ENCODE measurements at regions not wholly inside any gene's neighbourhood (a gene's known extent, or its start where the extent isn't known, plus 50 kb on each side); places are given as distances from the start of the nearest gene placed in this dataset.

DNA sequence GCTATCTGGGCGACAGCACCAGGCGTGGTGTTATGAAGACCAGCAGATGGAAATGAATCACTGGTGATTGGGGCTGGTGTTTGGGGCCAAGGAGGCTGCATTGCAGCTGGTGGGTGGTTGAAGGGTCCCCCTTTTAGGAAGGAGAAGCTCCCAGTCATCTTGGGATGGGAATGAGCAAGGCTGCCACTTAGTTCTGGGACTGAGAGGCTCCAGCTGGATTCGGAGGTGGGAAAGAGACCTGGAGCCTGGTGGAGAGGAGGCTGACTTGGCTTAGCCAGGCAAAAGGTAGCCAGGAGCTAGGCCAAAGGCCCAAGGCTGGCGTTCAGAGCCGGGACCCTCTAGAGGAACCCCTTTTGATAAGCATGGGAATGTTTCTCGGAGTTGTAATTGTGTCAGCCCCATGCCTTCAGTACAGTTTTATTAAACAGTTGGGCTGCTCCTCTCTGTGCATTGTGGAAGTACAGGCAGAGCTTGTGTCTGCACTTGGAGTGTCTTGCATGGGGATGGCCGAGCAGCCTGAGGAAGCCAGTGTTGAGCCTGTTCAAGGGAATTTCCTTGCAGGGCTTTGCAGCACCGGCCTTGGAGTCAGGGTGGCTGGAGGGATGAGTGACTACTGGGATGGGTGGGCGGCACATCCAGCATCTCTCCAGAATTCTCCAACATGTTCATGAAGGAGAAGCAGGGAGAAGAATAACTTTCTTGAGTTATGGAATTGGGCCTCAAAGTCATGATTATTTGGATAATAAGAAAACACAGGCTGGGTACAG lies 234.9 kb downstream of the BAMBI start:
- TF ChIP-seq, protein P1, sequence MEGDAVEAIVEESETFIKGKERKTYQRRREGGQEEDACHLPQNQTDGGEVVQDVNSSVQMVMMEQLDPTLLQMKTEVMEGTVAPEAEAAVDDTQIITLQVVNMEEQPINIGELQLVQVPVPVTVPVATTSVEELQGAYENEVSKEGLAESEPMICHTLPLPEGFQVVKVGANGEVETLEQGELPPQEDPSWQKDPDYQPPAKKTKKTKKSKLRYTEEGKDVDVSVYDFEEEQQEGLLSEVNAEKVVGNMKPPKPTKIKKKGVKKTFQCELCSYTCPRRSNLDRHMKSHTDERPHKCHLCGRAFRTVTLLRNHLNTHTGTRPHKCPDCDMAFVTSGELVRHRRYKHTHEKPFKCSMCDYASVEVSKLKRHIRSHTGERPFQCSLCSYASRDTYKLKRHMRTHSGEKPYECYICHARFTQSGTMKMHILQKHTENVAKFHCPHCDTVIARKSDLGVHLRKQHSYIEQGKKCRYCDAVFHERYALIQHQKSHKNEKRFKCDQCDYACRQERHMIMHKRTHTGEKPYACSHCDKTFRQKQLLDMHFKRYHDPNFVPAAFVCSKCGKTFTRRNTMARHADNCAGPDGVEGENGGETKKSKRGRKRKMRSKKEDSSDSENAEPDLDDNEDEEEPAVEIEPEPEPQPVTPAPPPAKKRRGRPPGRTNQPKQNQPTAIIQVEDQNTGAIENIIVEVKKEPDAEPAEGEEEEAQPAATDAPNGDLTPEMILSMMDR (IDR thresholded peaks at IDR 0.05; ENCODE audit: insufficient read depth, low read length, poor library complexity, severe bottlenecking), result no peak
- no peak for DNase-seq (ENCODE audit: extremely low read depth, insufficient read length)
- Histone ChIP-seq H3K4me3 (replicated peaks; ENCODE audit: low read depth, low read length) (no peak overlapping the region), H3K27me3 (replicated peaks; ENCODE audit: control insufficient read depth, insufficient read depth, low read length) (no peaks in the 10 kb centered on the region), H3K36me3 (ENCODE audit: control insufficient read depth, insufficient read depth, low read length) (no peaks in the 10 kb centered on the region)

DNA sequence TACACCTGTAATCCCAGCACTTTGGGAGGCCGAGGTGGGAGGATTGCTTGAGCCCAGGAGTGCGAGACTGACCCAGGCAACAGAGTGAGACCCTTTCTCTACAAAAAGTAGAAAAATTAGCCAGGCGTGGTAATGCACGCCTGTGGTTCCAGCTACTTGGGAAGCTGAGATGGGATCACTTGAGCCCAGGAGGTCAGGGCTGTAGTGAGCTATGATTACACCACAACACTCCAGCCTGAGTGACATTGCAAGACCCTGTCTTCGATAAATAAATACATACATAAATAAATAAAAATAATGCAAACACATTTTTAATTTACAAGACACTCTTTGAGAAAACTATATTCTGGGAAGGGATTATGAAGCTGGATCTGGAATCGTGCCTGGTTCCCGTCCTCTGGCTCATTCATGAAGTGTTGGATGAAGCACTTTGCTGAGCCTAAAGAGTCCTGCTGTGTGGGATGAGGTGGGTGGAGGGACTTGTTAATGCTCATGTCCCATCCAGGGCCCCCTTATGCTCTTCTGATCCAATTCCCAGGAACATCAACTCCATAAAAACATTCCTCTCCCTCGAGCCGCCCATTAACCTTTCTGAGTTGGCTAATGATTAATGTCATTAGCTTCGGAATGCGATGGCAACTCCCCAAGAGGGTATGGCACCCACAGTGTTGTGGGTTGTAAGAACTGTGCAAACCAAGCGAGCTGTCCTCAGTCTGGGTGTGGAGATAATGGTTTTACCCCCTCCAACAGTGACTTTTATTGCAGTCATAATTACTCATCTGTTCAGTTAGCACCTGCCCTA lies 236.3 kb downstream of the BAMBI start:
- H3K4me3 ChIP-seq (replicated peaks; ENCODE audit: low read depth, low read length), result no peak overlapping the region
- no peak for DNase-seq (ENCODE audit: extremely low read depth, insufficient read length)

DNA sequence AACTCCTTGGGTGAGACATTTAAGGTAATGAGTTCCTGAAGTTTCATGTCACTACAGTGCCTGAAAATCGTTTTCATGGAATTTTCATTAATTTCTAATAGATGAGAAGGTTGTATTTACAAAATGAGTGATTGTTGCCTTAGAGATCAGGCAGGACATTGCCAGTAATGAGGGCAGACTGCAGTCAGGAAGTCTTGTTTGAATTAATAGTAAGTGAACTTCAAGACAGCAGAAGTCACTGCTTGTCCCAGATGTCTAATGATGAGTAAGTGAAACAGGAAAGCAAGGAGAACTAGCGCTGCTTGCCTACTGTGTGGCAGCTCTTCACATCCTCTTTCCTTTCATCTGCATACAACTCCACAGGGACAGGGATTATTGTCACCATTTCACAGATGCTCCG lies 237.4 kb downstream of the BAMBI start:
- TF ChIP-seq, protein P1 (IDR thresholded peaks at IDR 0.05; ENCODE audit: insufficient read depth, low read length, poor library complexity, severe bottlenecking), result no peak
- DNase-seq (ENCODE audit: extremely low read depth, insufficient read length), result no peak

More for the DNA sequence above, 236.3 kb downstream of the BAMBI start:
- TF ChIP-seq, protein P1 (IDR thresholded peaks at IDR 0.05; ENCODE audit: insufficient read depth, low read length, poor library complexity, severe bottlenecking), result no peak
- H3K27me3 ChIP-seq (replicated peaks; ENCODE audit: control insufficient read depth, insufficient read depth, low read length), result no peaks in the 10 kb centered on the region
- no peaks in the 10 kb centered on the region for H3K36me3 ChIP-seq (ENCODE audit: control insufficient read depth, insufficient read depth, low read length)

DNA sequence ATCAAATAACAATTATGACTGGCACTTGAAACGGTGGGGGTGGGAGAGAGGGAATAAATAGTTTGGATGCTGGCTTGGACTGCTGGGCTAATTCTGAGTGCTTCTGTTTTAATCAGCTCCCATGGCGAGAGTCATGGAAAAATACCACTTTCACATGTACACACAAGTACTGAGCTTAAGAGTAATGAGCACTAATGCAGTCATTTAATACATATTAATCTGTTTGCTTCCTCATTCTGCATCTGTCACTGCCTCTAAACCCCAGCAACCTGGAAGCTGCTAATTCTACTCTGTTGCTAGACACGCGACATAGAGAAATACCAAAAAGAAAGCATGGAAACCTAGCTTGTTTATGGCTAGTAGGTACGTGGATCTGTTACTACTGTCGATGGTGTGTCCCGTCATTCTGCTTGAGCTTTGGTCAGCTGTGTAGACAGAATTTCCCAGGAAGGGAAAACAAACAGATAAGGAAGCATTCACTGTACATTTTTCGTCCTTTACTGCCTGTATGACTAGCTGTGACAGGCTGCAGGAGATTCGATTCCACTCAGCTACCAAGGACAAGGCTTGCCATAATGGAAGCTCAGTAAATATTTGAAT lies 238.8 kb downstream of the BAMBI start:
- no peak for DNase-seq (ENCODE audit: extremely low read depth, insufficient read length)
- TF ChIP-seq, protein P1 (IDR thresholded peaks at IDR 0.05; ENCODE audit: insufficient read depth, low read length, poor library complexity, severe bottlenecking), result no peak
- no peaks in the 10 kb centered on the region for H3K36me3 ChIP-seq (ENCODE audit: control insufficient read depth, insufficient read depth, low read length)
- H3K4me3 ChIP-seq (replicated peaks; ENCODE audit: low read depth, low read length), result no peak overlapping the region
- no peaks in the 10 kb centered on the region for H3K27me3 ChIP-seq (replicated peaks; ENCODE audit: control insufficient read depth, insufficient read depth, low read length)

More for the DNA sequence above, 237.4 kb downstream of the BAMBI start:
- Histone ChIP-seq H3K36me3 (ENCODE audit: control insufficient read depth, insufficient read depth, low read length) (no peaks in the 10 kb centered on the region), H3K4me3 (replicated peaks; ENCODE audit: low read depth, low read length) (no peak overlapping the region), H3K27me3 (replicated peaks; ENCODE audit: control insufficient read depth, insufficient read depth, low read length) (no peaks in the 10 kb centered on the region)

DNA sequence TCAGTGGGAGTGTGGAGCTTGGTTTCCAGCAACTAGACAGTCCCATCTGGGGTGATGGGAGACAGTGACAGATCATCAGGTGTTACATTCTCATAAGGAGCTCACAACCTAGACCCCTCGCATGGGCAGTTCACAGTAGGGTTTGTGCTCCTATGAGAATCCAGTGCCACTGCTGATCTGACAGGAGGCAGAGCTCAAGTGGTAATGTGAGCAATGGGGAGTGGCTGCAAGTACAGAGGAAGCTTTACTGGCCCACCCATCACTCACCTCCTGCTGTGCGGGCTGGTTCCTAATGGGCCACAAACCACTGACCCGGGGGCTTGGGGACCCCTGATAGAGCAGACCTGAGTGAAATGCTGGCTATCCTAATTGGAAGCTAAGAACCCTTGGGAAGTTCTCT lies 242.8 kb downstream of the BAMBI start:
- Histone ChIP-seq H3K36me3 (ENCODE audit: control insufficient read depth, insufficient read depth, low read length) (no peaks in the 10 kb centered on the region), H3K27me3 (replicated peaks; ENCODE audit: control insufficient read depth, insufficient read depth, low read length) (no peaks in the 10 kb centered on the region), H3K4me3 (replicated peaks; ENCODE audit: low read depth, low read length) (no peak overlapping the region)
- TF ChIP-seq, protein P1 (IDR thresholded peaks at IDR 0.05; ENCODE audit: insufficient read depth, low read length, poor library complexity, severe bottlenecking), result no peak
- DNase-seq (ENCODE audit: extremely low read depth, insufficient read length), result no peak

Measured in GM06990 (cell line).